ENCODE measurements at regions not wholly inside any gene's neighbourhood (a gene's known extent, or its start where the extent isn't known, plus 50 kb on each side); places are given as distances from the start of the nearest gene placed in this dataset.

DNA sequence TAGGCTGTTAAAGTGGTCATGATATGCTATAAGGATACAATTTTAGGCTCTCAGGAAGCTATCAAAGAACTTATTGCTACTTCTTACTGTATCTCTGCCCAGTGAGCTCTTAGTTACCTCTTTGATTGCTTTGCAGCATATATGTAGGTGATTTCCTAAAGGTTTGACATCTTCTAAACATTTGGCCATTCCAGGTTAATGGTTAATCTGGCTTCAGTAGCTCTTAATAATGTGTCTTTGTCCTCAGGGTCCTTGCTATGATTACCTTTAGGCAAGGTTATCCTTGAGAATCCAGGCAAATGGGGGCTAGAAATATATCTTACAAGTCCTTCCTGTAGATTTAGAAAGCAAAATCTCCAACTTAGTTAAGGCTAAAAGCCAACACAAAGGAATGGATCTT lies 575.4 kb downstream of the TFAP2B start:
- Mint-ChIP-seq H3K4me1 (no peaks in the 10 kb centered on the region), H3K9me3 (no peaks in the 10 kb centered on the region), H3K36me3 (peaks cover 1% of the 10 kb centered on the region), H3K27ac (no peak overlapping the region), H3K4me3 (no peak overlapping the region), H3K27me3 (no peaks in the 10 kb centered on the region)

DNA sequence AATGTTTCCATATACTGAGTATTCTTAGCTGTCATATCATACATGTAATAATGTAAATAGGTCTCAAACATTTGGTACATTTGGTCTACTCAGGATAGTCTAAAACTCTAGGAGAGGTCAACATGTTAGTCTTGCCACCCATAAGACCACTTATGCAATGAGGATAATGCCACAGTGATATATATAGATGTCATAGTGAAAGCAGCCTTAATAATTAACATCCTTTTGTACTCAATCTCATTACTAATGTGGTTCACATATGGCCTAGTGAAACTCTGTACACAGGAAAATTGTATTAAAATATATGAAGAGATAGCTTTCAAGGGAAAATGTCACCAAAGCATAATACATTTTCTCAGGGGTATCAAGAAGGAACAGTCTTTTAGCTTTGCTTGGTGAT lies 577.9 kb downstream of the TFAP2B start:
- no peak overlapping the region for H3K27ac Mint-ChIP-seq
- no peak overlapping the region for H3K4me3 Mint-ChIP-seq
- H3K9me3 Mint-ChIP-seq: no peaks in the 10 kb centered on the region
- H3K36me3 Mint-ChIP-seq: no peaks in the 10 kb centered on the region
- H3K27me3 Mint-ChIP-seq: no peaks in the 10 kb centered on the region
- H3K4me1 Mint-ChIP-seq: no peaks in the 10 kb centered on the region

DNA sequence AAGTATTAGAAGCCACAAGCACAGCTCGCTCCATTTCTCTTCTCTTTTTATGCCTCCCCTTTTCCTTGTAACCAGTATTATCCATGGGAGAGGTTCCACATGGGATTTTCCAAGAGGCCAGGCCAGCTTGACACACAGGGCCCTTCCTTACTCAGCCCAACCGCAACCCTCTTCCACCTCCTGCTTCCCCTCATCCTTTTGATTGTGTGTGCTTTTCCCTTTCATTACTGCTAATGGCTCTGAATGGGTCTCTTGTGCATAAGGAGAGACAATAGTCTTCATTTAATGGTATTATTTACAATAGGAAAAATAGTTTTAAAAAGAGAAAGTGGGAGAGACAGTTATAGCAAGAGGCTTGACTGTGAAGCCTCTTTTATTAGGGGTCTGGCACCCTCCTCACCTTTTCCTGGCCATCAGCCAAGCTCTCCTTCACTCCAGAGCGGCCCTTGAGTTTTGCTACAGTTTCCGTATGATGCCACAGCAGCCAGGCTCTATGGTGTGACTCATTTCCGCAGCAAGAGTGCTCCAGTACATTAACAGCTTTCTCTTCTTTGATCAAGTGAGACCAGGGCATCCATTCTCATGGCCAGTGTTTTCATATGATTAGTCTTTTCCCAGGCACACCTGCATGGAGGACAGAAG lies 579.5 kb downstream of the TFAP2B start:
- no peaks in the 10 kb centered on the region for H3K4me1 Mint-ChIP-seq
- H3K4me3 Mint-ChIP-seq: no peak overlapping the region
- H3K27me3 Mint-ChIP-seq: no peaks in the 10 kb centered on the region
- no peak overlapping the region for H3K27ac Mint-ChIP-seq
- no peaks in the 10 kb centered on the region for H3K36me3 Mint-ChIP-seq
- H3K9me3 Mint-ChIP-seq: no peaks in the 10 kb centered on the region

DNA sequence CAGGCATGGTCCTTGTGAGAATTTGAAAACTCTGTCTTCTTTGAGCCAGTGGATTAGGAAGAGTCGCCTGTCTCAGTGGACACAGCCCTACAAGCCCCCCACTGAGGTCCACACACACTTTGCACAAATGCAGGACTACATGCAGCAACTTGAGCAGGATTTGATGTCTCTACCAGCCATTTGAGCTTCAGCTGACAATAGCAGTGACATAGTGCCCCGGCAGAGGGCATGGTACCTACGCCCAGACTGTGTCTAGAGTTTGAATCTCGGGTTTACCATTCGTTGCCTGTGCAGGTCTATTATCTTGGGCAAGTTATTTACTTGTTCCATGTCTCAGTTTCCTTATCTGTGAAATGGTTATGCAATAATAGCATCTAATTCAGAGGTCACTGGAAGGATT lies 580.1 kb downstream of the TFAP2B start:
- Mint-ChIP-seq H3K4me1 (no peaks in the 10 kb centered on the region), H3K4me3 (no peak overlapping the region), H3K27ac (no peak overlapping the region), H3K9me3 (no peaks in the 10 kb centered on the region), H3K36me3 (no peaks in the 10 kb centered on the region), H3K27me3 (no peaks in the 10 kb centered on the region)

DNA sequence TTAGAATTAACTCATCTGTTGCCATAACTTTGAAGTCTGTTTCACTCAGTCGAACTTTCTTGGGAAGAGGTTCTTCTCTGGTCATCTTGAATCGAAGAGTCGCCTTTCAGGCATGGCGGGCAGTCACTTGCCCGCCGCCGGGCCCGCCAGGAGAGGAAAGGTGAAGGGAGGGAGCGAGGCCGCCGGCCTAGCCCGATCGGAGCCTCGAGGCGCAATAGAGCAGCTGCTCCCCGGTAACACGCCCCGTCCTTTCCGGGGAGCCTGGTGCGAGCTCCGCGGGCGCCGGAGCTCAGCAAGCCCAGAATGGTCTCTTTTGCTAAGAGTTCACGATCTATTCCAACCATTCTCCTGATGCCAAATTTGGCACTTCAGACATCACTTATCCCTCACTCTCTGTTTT lies 591.8 kb downstream of the TFAP2B start:
- Mint-ChIP-seq H3K4me3 (no peak overlapping the region), H3K27me3 (no peaks in the 10 kb centered on the region), H3K36me3 (no peaks in the 10 kb centered on the region), H3K4me1 (no peaks in the 10 kb centered on the region), H3K27ac (no peak overlapping the region), H3K9me3 (peaks cover 4 to 7% (median 4%) of the 10 kb centered on the region in 3 donors)

DNA sequence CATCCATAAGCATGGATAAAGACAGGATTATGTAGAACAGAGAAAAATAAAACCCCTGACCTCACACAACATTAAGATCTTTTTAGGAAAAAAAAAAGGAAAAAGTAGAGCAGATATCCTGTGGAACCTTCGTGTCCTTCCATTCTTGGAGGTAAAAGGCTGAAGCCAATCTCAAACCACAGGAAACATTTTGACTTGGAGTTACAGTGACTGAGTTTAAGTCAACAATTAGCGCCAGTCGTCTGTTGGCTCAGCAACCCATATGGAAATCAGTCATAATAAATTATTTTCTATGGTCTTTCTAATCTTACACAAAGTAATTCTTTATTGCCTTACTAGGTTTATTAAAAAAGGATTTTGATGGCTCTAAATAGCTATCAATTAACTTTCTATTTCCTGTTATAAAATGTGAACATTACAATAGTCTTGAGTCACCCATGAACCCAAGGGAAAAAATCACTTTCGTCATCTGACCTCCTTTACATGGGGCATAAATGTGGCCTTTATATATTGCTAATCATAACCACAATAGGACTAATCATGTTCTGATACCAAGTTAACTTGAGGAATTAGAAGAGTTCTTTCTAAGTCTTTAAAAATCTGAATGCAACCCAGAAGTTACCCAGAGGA lies 592.9 kb downstream of the TFAP2B start:
- Mint-ChIP-seq H3K4me1 (no peaks in the 10 kb centered on the region), H3K27ac (no peak overlapping the region), H3K4me3 (no peak overlapping the region), H3K27me3 (no peaks in the 10 kb centered on the region), H3K9me3 (peaks cover 3 to 4% (median 4%) of the 10 kb centered on the region in 3 donors), H3K36me3 (no peaks in the 10 kb centered on the region)

DNA sequence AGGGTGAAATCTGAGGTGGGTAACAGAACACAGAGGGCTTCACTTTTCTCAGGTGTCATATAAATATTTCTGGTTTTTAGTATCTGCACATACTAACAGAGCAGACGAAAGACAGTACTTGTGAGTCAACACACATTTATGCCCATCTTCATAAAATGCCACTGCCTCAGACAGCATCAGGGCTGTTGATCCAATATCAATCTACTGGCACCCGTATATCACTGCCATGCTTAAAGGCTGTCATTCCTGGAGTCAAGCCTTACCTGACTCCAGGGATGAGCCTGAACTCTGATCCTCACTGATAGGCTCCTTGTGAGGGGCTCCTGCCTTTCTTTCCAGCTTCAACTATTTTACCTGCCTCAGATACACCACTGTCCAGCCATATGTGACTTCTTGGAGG lies 595.7 kb downstream of the TFAP2B start:
- Mint-ChIP-seq H3K27me3 (no peaks in the 10 kb centered on the region), H3K4me3 (no peak overlapping the region), H3K9me3 (peaks cover 0 to 6% (median 6%) of the 10 kb centered on the region in 3 donors), H3K27ac (no peak overlapping the region), H3K36me3 (no peaks in the 10 kb centered on the region), H3K4me1 (no peaks in the 10 kb centered on the region)

DNA sequence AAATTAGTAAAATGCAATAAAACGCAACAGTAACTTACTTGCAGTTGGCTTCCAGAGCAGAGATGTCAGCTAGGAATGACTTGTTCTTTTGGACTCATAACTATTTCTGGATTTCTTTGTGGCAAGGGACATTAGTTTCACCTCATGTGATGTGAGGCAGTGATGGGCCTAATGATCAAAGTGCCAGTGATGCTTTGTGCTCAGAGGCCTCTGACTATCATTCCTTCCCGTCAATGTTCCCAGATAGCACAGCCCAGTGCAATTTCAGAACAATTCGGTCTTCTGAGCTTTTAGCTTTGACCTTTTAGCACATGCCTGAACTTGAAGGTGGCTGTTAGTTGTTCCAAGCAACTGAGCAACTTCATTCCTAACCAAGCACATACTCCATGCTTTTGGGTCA lies 596.8 kb downstream of the TFAP2B start:
- Mint-ChIP-seq H3K36me3 (no peaks in the 10 kb centered on the region), H3K4me3 (no peak overlapping the region), H3K9me3 (peaks cover 0 to 6% (median 6%) of the 10 kb centered on the region in 3 donors), H3K27ac (no peak overlapping the region), H3K27me3 (no peaks in the 10 kb centered on the region), H3K4me1 (no peaks in the 10 kb centered on the region)

DNA sequence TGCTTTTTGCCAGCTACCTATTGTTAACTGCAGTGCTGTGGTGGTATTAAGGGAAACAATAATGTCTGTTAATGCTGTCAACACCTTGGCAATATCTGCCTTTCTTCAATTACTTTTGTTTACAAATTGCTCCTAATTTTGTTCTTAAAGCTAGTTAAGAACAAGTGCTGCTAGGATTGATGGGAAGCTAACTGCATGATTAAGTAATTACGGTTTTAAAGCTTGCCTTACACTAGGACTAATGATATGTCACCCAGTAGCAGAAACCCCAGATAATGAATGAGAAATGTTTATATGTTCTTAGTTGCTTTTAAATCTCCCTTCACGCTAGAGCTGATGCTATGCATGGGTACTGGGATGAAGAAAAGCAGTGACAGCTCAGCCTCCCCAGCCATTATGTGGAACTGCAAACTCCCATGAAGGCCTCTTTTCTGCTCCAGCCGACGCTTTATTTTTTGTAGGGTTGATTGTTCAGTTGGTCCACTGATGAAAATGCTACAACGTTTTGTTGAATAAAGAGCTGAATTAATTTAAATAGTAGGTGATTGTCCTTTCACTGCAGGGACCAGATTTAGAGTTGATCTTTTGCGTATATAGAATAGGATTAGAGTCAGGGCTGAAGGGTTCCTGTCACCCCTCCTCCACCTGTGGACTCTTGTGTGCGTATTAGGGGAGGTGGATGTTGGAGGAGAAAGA lies 610.5 kb downstream of the TFAP2B start:
- Mint-ChIP-seq H3K27me3 (no peaks in the 10 kb centered on the region), H3K4me3 (no peak overlapping the region), H3K36me3 (no peaks in the 10 kb centered on the region), H3K4me1 (no peaks in the 10 kb centered on the region), H3K9me3 (peaks cover 2 to 4% (median 2%) of the 10 kb centered on the region in 3 donors), H3K27ac (no peak overlapping the region)

DNA sequence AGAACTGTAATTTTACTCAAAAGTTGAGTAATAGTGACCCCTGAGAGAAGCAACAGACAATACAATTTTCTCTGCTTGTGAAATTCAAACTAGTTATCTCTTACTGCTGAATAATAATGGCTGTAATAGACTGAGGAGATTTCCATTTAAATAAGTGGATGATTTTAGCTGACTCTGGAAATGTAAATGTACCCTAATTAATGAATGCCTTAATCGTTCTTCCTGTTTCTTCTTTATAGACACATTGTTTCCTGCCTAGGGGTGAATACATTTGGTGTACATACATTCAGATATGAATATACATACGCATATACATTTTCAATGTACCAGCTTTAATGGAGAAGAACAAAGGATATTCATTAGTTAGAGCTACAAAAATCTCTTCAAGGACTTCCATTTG lies 611.9 kb downstream of the TFAP2B start:
- Mint-ChIP-seq H3K4me3 (no peak overlapping the region), H3K27me3 (no peaks in the 10 kb centered on the region), H3K9me3 (peaks cover 0 to 2% (median 2%) of the 10 kb centered on the region in 3 donors), H3K36me3 (no peaks in the 10 kb centered on the region), H3K4me1 (no peaks in the 10 kb centered on the region), H3K27ac (no peak overlapping the region)

DNA sequence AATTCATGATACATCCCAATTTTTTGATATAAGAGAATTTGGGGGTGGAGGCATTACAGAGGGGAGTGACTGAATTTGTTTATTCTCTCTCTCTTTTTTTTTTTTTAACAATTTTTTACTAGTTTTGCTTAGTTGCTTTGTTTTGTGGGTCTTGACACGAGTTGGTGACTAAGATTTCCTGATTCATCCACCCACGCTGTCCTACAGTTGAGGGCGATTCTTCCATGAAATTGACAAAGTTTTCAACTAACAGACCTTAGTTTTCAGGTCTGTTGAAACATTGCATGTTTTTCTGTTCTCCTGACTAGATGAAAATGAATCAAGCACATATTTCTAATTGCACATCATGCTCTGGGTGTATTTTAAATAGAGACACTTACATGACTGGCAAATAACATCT lies 613.8 kb downstream of the TFAP2B start:
- Mint-ChIP-seq H3K4me3 (no peak overlapping the region), H3K9me3 (peaks cover 0 to 5% (median 2%) of the 10 kb centered on the region in 3 donors), H3K4me1 (no peaks in the 10 kb centered on the region), H3K27ac (no peak overlapping the region), H3K27me3 (no peaks in the 10 kb centered on the region), H3K36me3 (no peaks in the 10 kb centered on the region)

DNA sequence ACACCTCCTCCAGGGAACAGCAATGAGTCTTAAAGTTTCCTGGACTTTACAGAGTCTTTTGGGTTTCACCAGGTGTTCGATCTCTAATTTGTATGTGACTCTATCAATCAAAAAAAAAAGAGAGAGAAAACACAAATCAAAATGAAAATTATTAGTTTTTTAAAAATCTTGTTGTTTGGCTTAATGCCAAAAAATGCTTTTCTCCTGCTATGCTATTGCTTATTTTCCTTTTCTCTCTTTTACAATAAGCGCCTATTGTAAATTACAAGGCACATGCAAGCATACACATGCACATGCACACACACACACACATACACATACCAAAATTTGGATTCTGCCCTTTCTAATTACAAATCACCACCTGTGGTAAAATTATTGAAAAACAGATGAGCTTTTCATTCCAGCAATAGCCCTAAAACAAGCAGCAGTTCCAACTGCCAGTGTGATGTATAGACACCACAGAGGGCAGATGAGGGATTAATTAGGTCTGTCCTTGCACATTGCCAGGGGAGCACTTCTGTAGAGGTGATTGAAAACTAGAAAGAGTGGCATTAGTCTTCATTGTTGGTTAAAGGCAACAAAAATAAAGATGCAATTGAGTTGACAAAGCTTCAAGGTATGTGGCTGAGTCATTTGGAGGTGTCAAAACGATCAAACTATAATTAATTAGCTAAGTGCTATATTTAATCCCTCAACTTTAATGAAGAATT lies 631.7 kb downstream of the TFAP2B start:
- no peaks in the 10 kb centered on the region for H3K36me3 Mint-ChIP-seq
- peaks cover 0 to 2% (median 0%) of the 10 kb centered on the region in 3 donors for H3K9me3 Mint-ChIP-seq
- no peaks in the 10 kb centered on the region for H3K27me3 Mint-ChIP-seq
- H3K4me1 Mint-ChIP-seq: no peaks in the 10 kb centered on the region
- no peak overlapping the region for H3K4me3 Mint-ChIP-seq
- H3K27ac Mint-ChIP-seq: no peak overlapping the region

DNA sequence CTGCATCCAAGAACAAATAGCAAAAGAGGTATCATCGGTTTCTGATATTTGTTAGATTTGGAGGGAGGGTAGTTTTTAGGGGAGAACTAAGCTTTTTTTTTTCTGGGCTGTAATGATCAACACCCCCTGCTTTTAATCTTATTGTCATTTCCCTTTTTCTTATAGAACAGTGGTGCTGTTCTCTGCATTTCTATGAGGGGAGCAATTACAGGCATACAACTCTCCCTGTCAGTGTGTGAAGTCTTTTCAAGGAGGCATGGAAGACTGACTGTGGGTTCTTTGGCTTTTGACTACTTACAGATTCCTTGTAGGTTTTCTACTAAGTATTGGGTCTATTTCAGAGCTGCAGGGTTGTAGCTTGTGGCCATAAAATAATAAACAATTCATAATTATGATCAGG lies 632.3 kb downstream of the TFAP2B start:
- Mint-ChIP-seq H3K36me3 (no peaks in the 10 kb centered on the region), H3K4me3 (no peak overlapping the region), H3K9me3 (peaks cover 0 to 2% (median 0%) of the 10 kb centered on the region in 3 donors), H3K27ac (no peak overlapping the region), H3K27me3 (no peaks in the 10 kb centered on the region), H3K4me1 (no peaks in the 10 kb centered on the region)

DNA sequence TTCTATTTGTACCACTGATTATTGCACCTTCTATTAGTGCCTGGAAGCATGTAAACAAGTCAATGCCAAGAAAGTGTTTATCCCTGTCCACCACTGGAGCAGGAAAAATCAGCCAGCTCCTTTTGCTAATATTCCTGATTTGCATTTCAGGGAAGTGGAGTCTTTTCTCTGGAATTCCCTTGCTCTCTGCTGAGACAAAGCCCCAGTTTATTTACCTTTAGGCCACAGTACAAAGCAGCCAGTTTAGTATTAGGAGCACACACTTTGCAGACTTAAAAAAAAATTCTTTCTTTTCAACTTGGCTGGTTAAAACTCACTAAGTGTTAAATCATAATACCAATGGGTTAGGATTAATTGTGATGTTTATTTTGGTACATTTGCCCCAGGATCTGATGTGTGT lies 631.1 kb downstream of the PKHD1 start:
- no peak overlapping the region for H3K27ac Mint-ChIP-seq
- H3K4me1 Mint-ChIP-seq: no peaks in the 10 kb centered on the region
- H3K36me3 Mint-ChIP-seq: no peaks in the 10 kb centered on the region
- no peak overlapping the region for H3K4me3 Mint-ChIP-seq
- peaks cover 0 to 2% (median 0%) of the 10 kb centered on the region in 3 donors for H3K9me3 Mint-ChIP-seq
- no peaks in the 10 kb centered on the region for H3K27me3 Mint-ChIP-seq

DNA sequence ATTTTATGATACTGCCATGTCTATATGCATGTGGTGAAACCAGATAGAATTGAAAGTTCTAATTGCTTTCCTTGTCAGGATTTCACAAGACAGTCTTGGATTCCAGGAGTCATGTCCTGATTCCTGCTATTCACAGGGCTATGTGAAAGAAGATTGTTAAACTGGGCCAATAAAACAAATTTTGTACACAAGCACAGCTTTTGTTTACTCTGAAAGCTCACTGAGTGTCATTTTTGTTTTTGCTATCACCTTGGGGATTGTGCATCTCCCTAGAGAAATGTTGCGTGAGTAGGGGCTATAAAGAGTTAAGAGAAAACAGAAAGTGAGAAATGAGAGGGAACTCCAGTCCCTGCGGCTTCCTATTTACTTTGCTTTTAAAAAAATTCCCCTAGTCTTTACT lies 627.5 kb downstream of the PKHD1 start:
- H3K36me3 Mint-ChIP-seq: no peaks in the 10 kb centered on the region
- H3K27ac Mint-ChIP-seq: no peak overlapping the region
- H3K9me3 Mint-ChIP-seq: peaks cover 0 to 2% (median 0%) of the 10 kb centered on the region in 3 donors
- H3K27me3 Mint-ChIP-seq: no peaks in the 10 kb centered on the region
- H3K4me1 Mint-ChIP-seq: no peaks in the 10 kb centered on the region
- H3K4me3 Mint-ChIP-seq: no peak overlapping the region
